HCT116 (cell line): ENCODE measurements at regions not wholly inside any gene's neighbourhood (a gene's known extent, or its start where the extent isn't known, plus 50 kb on each side); places are given as distances from the start of the nearest gene placed in this dataset.

Source experiments
- ATAC-seq: fragments of 200-7000 bp; cut with Tn5 transposase; 2 replicates; pipeline ENCODE4 v1.9.1; 2020; ENCODE audit warnings: mild to moderate bottlenecking, moderate library complexity
- BruUV-seq: library from RNA; stranded (reverse); fragments of 400-500 nt; replicated peaks from 2 replicates; lab custom pipeline; 2021; lab: Mats Ljungman, UMichigan
- CTCF ChIA-PET: fragments of 300-600 bp; sonication (Branson Sonifier 250); formaldehyde crosslinking; loops from one replicate; lab custom pipeline; 2021; ENCODE audit warnings: antibody characterized with exemption; lab: Charles Lee
- POLR2A ChIA-PET: fragments of 300-600, 350-600 bp; sonication (Branson Sonifier 250); formaldehyde crosslinking; loops from one replicate; lab custom pipeline; 2021; ENCODE audit warnings: antibody characterized with exemption; lab: Charles Lee
- RAD21 ChIA-PET, 2 experiments: fragments of 300-600 bp; sonication (Branson Sonifier 250); formaldehyde crosslinking; loops; one replicate each; lab custom pipeline; 2023; ENCODE audit warnings: low total read pairs in 2 of 2; ENCODE audit not compliant: uncharacterized antibody in 2 of 2, unreplicated experiment in 2 of 2, low non-redundant PET in 1 of 2; lab: Charles Lee
- DNase-seq: peaks from one replicate; pipeline ENCODE4 v3.0.0-alpha.2; 2010; ENCODE audit warnings: low read depth, low spot score
- H2AFZ ChIP-seq: fragments of 200-600 bp; shearing (Covaris generic), sonication (generic); 2 replicates; pipeline ENCODE4 v1.6.1; 2017; ENCODE audit warnings: low read depth, mixed run types, mixed read lengths, antibody characterized with exemption, low read length; ENCODE audit not compliant: poor library complexity, severe bottlenecking
- H3K27ac ChIP-seq: 2 replicates; pipeline ENCODE4 v1.5.1; 2012; ENCODE audit warnings: low read depth, low read length
- H3K27me3 ChIP-seq: fragments of 200-600 bp; sonication (generic); 2 replicates; pipeline ENCODE4 v1.6.1; 2016; ENCODE audit warnings: mixed run types, low read length, mixed read lengths; ENCODE audit not compliant: insufficient read depth
- H3K36me3 ChIP-seq, 2 experiments: fragments of 200-500 bp in 1 of 2; fragments of 200-600 bp in 1 of 2; sonication (Bioruptor generic) in 1 of 2; sonication (generic) in 1 of 2; 2 replicates each; pipeline versions ENCODE4 v1.5.1 to v1.6.1; 2014 to 2016; ENCODE audit warnings: low read length in 2 of 2, inconsistent platforms in 1 of 2, mixed read lengths in 1 of 2, mixed run types in 1 of 2; ENCODE audit not compliant: insufficient read depth in 2 of 2, control insufficient read depth in 1 of 2
- H3K4me1 ChIP-seq, 2 experiments: fragments of 200-600 bp in 1 of 2; sonication (generic) in 1 of 2; 2 replicates each; pipeline versions ENCODE4 v1.5.1 to v1.6.1; 2012 to 2017; ENCODE audit warnings: low read length in 2 of 2, inconsistent platforms in 1 of 2, mild to moderate bottlenecking in 1 of 2, mixed read lengths in 1 of 2, mixed run types in 1 of 2, moderate library complexity in 1 of 2; ENCODE audit not compliant: insufficient read depth in 2 of 2, control insufficient read depth in 1 of 2
- H3K4me2 ChIP-seq: fragments of 200-600 bp; sonication (generic); 2 replicates; pipeline ENCODE4 v1.6.1; 2017; ENCODE audit warnings: mixed run types, low read length, mixed read lengths
- H3K4me3 ChIP-seq, 2 experiments: fragments of 200-600 bp in 1 of 2; sonication (generic) in 1 of 2; replicated peaks in 1 of 2; 2 replicates each; pipeline ENCODE4 v1.5.1; 2011 to 2016; ENCODE audit warnings: low read length in 2 of 2, control low read depth in 1 of 2, low read depth in 1 of 2, mild to moderate bottlenecking in 1 of 2, mixed read lengths in 1 of 2, mixed run types in 1 of 2
- H3K79me2 ChIP-seq: fragments of 200-600 bp; sonication (generic); 2 replicates; pipeline ENCODE4 v1.6.1; 2017; ENCODE audit warnings: mild to moderate bottlenecking, mixed run types, low read length, moderate library complexity, mixed read lengths; ENCODE audit not compliant: insufficient read depth
- H3K9ac ChIP-seq: fragments of 200-600 bp; sonication (generic); 2 replicates; pipeline ENCODE4 v1.6.1; 2016; ENCODE audit warnings: low read length, mixed read lengths
- H3K9me2 ChIP-seq: fragments of 200-600 bp; sonication (generic), shearing (Covaris generic); 2 replicates; pipeline ENCODE4 v1.6.1; 2017; ENCODE audit warnings: mixed run types, mild to moderate bottlenecking, moderate library complexity; ENCODE audit not compliant: insufficient read depth
- H3K9me3 ChIP-seq, 2 experiments: fragments of 200-500 bp in 1 of 2; fragments of 200-600 bp in 1 of 2; sonication (Bioruptor generic) in 1 of 2; sonication (generic) in 1 of 2; 2 replicates each; pipeline ENCODE4 v1.6.1; 2014 to 2017; ENCODE audit warnings: low read length in 2 of 2, mixed read lengths in 2 of 2, inconsistent platforms in 1 of 2, low read depth in 1 of 2, mild to moderate bottlenecking in 1 of 2, mixed run types in 1 of 2, moderate library complexity in 1 of 2; ENCODE audit not compliant: control insufficient read depth in 1 of 2, insufficient read depth in 1 of 2
- H4K20me1 ChIP-seq: fragments of 200-600 bp; sonication (generic), shearing (Covaris generic); 2 replicates; pipeline ENCODE4 v1.6.1; 2017; ENCODE audit warnings: mixed run types, mild to moderate bottlenecking, moderate library complexity; ENCODE audit not compliant: insufficient read depth
- ATF3 ChIP-seq: IDR thresholded peaks from 2 replicates; pipeline ENCODE4 v1.6.1; 2012
- CBX3 ChIP-seq: IDR thresholded peaks from 2 replicates; pipeline ENCODE4 v1.6.1; 2012; ENCODE audit warnings: low read depth
- CEBPB ChIP-seq: IDR thresholded peaks from 2 replicates; pipeline ENCODE4 v1.6.1; 2012; ENCODE audit warnings: low read depth
- CTCF ChIP-seq, 3 experiments: fragments of 200-600 bp in 1 of 3; sonication (generic) in 1 of 3; IDR thresholded peaks in 2 of 3; conservative IDR thresholded peaks in 1 of 3; 2 replicates each; pipeline ENCODE4 v1.5.1; 2012 to 2017; ENCODE audit warnings: low read depth in 2 of 3, low read length in 2 of 3, antibody characterized with exemption in 1 of 3, borderline replicate concordance in 1 of 3, control low read depth in 1 of 3, mild to moderate bottlenecking in 1 of 3, mixed read lengths in 1 of 3, mixed run types in 1 of 3, moderate library complexity in 1 of 3; ENCODE audit not compliant: insufficient read depth in 1 of 3
- ELF1 ChIP-seq: IDR thresholded peaks from 2 replicates; pipeline ENCODE4 v1.6.1; 2012; ENCODE audit warnings: low read depth, borderline replicate concordance
- EZH2phosphoT487 ChIP-seq: fragments of 200-600 bp; IDR thresholded peaks from 2 replicates; pipeline ENCODE4 v1.6.1; 2018; ENCODE audit warnings: antibody characterized with exemption, borderline replicate concordance
- FOSL1 ChIP-seq: IDR thresholded peaks from 2 replicates; pipeline ENCODE4 v1.6.1; 2012; ENCODE audit warnings: low read depth
- JUND ChIP-seq: IDR thresholded peaks from 2 replicates; pipeline ENCODE4 v1.6.1; 2012
- MAX ChIP-seq: IDR thresholded peaks from 2 replicates; pipeline ENCODE4 v1.6.1; 2012
- POLR2A ChIP-seq: IDR thresholded peaks from 2 replicates; pipeline ENCODE4 v1.7.0; 2011; ENCODE audit warnings: borderline replicate concordance; ENCODE audit not compliant: insufficient read depth, insufficient read length; ENCODE audit errors: extremely low read depth
- POLR2AphosphoS5 ChIP-seq: IDR thresholded peaks from 2 replicates; pipeline ENCODE4 v1.6.1; 2011; ENCODE audit warnings: mild to moderate bottlenecking, low read depth, low read length, moderate library complexity
- RAD21 ChIP-seq: IDR thresholded peaks from 2 replicates; pipeline ENCODE4 v1.6.1; 2012; ENCODE audit warnings: low read depth, mild to moderate bottlenecking
- REST ChIP-seq: IDR thresholded peaks from 2 replicates; pipeline ENCODE4 v1.6.1; 2012; ENCODE audit warnings: low read depth
- SP1 ChIP-seq: IDR thresholded peaks from 2 replicates; pipeline ENCODE4 v1.6.1; 2012; ENCODE audit warnings: low read depth
- SRF ChIP-seq: IDR thresholded peaks from 2 replicates; pipeline ENCODE4 v1.6.1; 2012; ENCODE audit warnings: low read depth
- TCF7L2 ChIP-seq: IDR thresholded peaks from 2 replicates; pipeline ENCODE4 v1.7.0; 2011; ENCODE audit warnings: borderline replicate concordance, inconsistent platforms; ENCODE audit not compliant: insufficient read depth, insufficient read length; ENCODE audit errors: extremely low read depth
- YY1 ChIP-seq: IDR thresholded peaks from 2 replicates; pipeline ENCODE4 v1.6.1; 2011; ENCODE audit warnings: low read length, low read depth, moderate library complexity, mild to moderate bottlenecking; ENCODE audit not compliant: insufficient replicate concordance; ENCODE audit errors: extremely low read depth
- ZBTB33 ChIP-seq: IDR thresholded peaks from 2 replicates; pipeline ENCODE4 v1.6.1; 2011; ENCODE audit warnings: mild to moderate bottlenecking, low read length, moderate library complexity; ENCODE audit not compliant: insufficient replicate concordance; ENCODE audit errors: extremely low read depth
- ZFX ChIP-seq: fragments of 450-650 bp; IDR thresholded peaks from 2 replicates; pipeline ENCODE4 v1.6.1; 2017
- ZNF274 ChIP-seq: fragments of 200-500 bp; sonication (Bioruptor generic); IDR thresholded peaks from 2 replicates; pipeline ENCODE4 v1.6.1; 2014; ENCODE audit warnings: mild to moderate bottlenecking, low read depth, low read length, inconsistent platforms
- intact Hi-C: fragments of 100-400 bp; cut with micrococcal nuclease; formaldehyde crosslinking; loops from 2 replicates; pipeline ENCODE4 v1.10.0; 2022

GRCh38 chr11:92763336-92763735, 206.1 kb upstream of the MTNR1B start:
- no peak for ATAC-seq
- no peak overlapping the region for H3K4me3 ChIP-seq

More at GRCh38 chr11:92763336-92763735, 206.1 kb upstream of the MTNR1B start:
- Histone ChIP-seq H3K36me3 (no peaks in the 10 kb centered on the region), H3K9ac (no peak overlapping the region), H3K4me1 (no peaks in the 10 kb centered on the region), H3K9me3 (no peaks in the 10 kb centered on the region), H3K27ac (no peak overlapping the region), H3K9me2 (no peaks in the 10 kb centered on the region), H4K20me1 (no peaks in the 10 kb centered on the region), H3K79me2 (no peaks in the 10 kb centered on the region), H3K4me2 (no peak overlapping the region), H3K27me3 (no peaks in the 10 kb centered on the region), H2AFZ (no peak overlapping the region)
- no peak for TF ChIP-seq SRF
- TF ChIP-seq RAD21, result no peak
- no peak for TF ChIP-seq TCF7L2
- no peak for TF ChIP-seq CEBPB
- no peak for TF ChIP-seq CTCF (IDR thresholded peaks at IDR 0.05 in 2 of 3, conservative IDR thresholded peaks at IDR 0.05 in 1 of 3; ENCODE audit: borderline replicate concordance in 1 of 3, insufficient read depth in 1 of 3, low read depth in 2 of 3, low read length in 2 of 3)
- TF ChIP-seq YY1, result no peak
- no peak for TF ChIP-seq JUND
- no peak for TF ChIP-seq ATF3
- no peak for TF ChIP-seq POLR2A
- TF ChIP-seq SP1, result no peak
- no peak for TF ChIP-seq ZFX
- no peak for TF ChIP-seq MAX
- TF ChIP-seq ZBTB33, result no peak
- TF ChIP-seq FOSL1, result no peak
- TF ChIP-seq ZNF274, result no peak
- no peak for TF ChIP-seq EZH2phosphoT487
- TF ChIP-seq REST, result no peak
- no peak for TF ChIP-seq ELF1
- no peak for TF ChIP-seq POLR2AphosphoS5
- no peak for TF ChIP-seq CBX3
- ChIA-PET CTCF (no interaction called here), POLR2A (no interaction called here), RAD21 (no interaction called here)
- BruUV-seq, result no TSS peak
- intact Hi-C loops, result no loop called here
- no peak for DNase-seq
